HG03066 (cell line): ENCODE measurements at regions not wholly inside any gene's neighbourhood (a gene's known extent, or its start where the extent isn't known, plus 50 kb on each side); places are given as distances from the start of the nearest gene placed in this dataset.
"Not testable (repeated sequence)": the region's sequence is repeated elsewhere in the genome, so short reads cannot be mapped to it uniquely, and the experiment has no call there.

Experiments
- ATAC-seq: cut with Tn5 transposase; IDR thresholded peaks from one replicate; pipeline ENCODE4 v1.9.1; 2021; ENCODE audit warnings: low read depth; ENCODE audit not compliant: unreplicated experiment

DNA sequence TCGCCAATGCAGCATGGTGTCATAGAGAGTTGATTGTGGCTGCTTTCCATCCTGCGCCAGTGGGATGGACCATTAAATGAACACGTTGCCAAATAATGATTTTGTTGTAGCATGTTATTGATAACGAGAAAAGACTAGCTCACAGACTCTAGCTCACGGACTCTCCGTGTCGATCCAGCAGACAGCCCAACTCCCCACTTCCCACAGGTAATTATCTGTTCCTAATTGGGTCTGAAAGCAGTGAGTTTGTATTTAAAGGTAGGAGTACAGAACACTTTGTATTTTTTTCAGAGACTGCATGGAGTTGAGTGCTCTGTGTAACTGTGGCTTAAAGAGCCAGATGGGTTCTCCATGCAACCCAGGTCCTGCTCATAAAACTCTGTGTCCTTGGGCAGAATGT is 1250.5 kb downstream of the TYW1 start:
- no peak for ATAC-seq

DNA sequence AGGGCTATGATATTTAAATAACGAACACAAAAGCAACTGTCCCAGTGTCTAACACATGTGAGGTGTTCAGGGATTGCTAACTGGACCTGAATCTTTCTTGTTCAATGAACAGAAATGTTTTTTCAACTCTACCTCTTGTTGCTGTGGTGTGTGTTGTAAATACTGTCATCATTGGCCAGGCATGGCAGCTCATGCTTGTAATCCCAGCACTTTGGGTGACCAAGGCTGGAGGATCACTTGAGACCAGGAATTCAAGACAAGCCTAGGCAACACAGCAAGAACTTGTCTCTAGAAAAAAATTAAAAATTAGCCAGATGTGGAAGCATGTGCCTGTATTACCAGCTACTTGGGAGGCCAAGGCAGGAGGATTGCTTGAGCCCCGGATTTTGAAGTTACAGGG is 1250.9 kb downstream of the TYW1 start:
- ATAC-seq, result no peak

DNA sequence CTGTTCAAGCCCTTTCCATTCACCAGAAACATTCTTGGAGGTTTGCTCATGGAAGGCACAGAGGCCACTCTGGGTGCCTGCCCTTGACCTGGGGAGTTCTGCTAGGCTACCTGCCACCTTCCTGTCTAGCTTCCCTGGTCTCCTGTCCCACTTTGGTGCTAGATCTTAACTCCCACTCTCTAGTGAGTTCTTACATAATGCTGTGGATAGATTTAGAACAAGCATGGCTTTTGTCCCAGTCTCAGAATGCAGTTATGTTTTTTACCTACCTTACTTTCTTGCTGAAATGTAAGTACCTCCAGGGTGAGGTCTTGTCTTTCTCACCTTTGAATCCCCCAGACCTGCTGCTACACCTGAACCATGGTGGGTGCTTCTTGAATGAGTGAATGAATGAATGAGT is 1252.3 kb downstream of the TYW1 start:
- no peak for ATAC-seq

DNA sequence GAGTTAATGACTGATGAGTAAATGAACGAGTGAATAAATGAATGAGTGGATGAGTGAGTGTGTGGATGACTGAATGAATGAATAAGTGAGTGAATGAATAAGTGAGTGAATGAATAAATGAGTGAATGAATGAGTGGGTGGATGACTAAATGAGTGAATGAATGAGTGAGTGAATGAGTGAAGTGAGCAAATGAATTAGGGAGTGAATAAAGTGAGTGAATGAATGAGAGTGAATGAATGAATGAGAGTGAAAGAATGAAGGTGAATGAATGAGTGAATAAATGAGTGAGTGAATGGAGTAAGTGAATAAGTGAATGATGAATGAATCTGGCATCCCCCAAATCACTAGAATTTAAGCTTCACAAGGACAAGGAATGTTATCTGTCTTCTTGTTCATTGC is 1253.0 kb downstream of the TYW1 start:
- ATAC-seq, result no peak

DNA sequence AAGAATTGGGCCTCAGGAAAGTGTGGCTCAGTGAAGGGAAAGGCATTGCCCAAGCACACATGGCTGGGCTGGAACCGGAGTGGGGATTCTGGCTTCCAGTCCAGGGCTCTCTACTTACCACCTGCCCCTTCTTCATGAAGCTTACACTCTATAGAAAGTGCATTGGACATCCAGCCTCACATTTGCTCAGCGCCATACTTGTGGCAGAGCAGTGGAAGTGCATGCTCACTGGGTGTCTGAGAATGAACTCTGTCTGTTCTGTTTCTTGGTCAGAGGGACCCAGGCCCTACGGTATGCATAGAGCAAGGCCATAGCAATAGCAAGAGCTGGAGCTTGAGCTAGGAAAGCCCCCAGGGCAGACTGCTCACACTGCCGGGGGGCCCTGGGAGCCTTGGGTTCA is 1253.5 kb downstream of the TYW1 start:
- no peak for ATAC-seq

DNA sequence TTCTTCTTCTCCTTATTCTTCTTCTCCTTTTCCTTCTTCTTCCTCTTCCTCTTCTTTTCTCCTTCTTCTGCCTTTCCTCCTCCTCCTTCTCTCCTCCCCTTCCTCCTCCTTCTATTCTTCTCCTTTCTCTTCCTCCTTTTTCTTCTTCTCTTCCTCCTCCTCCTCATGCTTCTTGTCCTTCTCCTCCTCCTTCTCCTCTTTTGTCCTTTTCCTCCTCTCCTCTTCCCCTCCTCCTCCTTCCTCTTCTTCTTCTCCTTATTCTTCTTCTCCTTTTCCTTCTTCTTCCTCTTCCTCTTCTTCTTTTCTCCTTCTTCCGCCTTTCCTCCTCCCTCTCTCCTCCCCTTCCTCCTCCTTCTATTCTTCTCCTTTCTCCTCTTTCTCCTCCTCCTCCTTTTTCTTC is 1258.2 kb downstream of the TYW1 start:
- not testable (repeated sequence) for ATAC-seq

DNA sequence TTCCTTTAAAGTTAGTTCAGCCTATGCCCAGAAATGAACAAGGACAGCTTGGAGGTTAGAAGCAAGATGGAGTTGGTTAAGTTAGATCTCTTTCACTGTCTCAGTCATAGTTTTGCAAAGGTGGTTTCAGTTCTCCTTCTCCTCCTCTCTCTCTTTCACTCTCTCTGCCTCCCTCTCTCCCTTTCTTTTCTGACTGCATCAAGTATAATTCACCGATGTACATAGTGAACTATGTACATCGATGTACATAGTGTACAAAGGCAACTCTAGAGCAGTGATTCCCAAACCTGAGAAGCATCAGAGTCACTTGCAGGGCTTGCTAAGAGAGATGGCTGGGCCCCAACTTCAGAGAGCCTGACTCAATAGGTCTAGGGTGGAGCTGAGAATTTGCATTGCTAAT is 1259.7 kb downstream of the TYW1 start:
- no peak for ATAC-seq

DNA sequence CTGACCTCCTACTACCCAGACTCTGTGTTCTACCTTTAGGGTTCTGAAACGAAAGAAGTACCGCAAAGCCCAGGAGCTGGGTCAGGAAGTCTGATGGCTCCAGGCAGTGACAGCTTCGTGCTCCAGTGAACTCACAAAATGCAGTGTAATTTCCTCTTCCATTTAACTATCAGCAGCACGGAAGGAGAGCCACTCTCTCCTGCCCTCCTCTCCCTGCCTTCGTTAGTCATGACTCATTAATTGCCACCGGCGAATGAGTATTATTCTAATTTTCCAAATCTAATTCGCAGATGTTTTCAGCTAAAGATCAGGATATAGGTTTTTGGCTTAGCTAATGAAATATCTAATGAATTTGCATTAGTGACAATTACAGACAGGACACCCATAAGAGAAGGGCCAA is 1262.0 kb downstream of the TYW1 start:
- ATAC-seq, result no peak

DNA sequence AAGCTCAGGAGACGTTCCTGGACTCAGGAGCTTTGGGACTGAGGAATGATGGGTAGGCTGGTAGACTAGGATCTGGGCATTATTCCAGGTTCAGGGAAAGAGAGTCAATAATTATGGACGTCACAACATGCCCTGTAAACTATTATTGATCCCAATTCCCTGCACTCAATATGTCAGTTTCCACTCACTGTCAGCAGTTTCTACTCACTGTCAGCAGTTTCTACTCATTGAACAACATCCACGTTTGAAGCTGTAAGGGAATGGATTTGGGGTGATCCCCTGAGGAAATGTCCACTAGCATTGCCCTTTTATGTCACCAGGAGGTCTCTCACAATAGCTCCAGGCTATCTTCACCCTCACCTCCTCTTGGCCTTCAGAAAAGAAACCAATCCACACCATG is 1268.6 kb downstream of the TYW1 start:
- no peak for ATAC-seq

DNA sequence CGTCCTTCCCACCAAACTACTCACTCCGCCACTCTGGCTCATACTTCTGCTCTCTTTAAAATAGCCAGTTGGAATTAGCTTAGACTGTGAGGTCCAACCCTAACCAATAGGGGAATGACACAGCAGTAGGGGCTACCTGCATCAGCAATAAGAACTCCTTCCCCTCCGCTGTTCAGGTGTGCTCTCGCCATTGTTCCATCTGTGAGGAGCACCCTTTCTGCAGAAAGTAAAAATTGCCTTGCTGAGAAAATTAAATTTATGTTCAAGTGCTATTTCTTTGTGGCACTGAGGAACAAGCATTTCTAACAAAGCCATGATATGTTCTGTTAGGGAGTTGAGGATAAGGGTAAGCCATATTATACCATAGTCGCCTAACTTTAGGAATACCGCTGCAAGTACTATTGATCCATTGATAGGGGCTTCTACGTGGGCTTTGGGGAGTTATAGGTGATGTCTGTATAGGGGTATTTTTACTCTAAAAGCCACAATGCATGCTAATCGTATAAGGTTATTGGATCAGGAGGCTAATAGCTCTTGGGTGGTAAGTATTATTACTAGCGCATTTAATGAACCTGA is 1269.5 kb downstream of the TYW1 start:
- ATAC-seq, result no peak

DNA sequence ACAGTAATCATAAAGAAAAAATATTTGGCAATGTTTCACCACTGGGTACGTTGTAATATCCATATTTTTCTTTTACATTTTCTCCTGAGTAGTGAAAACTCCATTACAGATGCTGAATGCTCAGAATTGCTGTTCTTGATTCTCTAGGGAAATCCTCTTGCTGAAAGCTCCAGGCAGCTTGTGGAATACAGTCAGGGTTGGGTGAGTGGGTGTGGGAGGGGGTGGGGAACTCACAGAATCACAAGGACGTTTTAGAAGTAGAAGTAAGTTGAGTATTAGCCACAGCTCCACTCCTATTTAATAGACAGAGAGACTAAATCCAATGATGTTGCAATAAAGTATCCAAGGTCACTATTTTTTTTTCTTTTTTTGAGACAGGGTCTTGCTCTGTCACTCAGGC is 1270.9 kb downstream of the TYW1 start:
- ATAC-seq, result no peak

DNA sequence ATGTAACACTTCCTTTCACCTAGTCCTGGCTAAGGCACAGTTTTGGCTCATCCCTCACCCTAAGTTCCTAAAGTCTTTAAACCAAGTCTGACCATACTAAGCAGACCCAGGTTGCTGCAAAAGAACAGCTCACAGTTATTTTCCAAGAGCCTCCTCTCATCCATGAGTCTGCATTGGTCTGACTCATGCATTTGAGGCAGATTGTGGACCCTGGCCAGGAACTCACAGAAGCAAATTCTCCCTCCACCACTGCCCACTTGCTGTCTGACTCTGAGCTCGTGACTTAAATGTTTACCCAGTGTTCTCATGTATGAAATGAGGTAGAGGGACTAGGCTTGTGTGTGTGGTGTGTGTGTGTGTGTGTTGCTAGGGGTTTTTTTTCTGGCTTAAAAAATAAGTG is 1272.8 kb downstream of the TYW1 start:
- ATAC-seq, result no peak

DNA sequence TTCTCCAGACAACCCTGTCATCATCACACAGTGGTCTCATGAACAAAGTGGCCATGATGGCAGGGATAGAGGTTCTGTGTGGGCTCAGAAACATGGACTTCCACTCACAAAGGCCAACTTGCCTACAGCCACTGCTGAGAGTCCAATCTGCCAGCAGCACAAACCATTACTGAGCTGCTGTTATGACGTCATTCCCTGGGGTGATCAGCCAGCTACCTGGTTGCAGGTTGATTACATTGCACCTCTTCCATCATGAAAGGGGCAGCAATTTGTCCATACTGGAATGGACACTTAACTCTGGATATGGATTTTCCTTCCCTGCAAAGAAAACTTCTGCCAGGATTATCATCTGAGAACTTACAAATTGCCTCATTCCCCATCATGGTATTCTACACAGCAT is 1275.9 kb downstream of the TYW1 start:
- no peak for ATAC-seq

DNA sequence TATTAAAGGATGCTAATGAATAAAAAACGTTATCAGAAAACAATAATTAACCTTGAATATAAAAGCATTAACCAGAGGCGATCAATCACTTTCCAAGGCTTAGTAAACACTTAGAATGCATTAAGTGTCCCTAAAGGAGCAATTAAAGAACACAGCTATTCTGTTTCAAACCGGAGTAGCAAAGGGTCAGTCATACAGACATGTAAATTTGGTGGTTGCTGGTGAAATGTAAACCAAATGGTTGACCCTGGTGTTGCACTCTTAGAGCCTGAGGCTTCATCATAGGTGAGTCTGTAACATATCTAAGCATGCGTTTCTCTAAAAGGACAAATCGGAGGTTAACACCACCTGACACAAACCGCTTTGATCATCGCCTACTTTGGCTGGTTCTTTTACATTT is 1280.1 kb downstream of the TYW1 start:
- no peak for ATAC-seq

DNA sequence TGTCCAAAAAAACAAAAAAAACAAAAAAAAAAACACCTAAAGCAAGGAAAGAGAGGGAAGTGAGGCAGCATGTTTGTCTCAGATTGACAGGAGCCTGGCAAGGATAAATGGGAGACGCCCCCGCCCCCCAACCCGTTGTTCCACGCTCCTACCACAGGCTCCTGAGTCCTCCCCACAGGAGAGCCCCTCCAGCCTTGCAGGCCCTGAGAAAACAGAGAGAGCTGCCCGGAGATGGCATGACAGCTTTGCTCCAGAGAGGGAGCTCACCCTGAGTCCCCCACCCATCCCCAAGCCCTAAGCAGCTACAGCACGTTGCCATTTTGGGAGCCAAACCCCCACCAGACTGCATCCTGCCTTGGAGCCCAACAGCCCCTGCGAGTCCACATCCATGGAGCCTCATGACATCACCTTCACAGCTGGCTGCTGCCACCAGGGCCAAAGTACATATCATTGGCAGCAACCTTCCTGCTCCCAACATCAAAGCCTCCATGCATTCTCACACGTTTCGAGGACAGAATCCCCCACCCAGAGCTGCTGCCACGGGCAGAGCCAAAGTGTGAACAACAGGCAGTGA is 1283.3 kb downstream of the TYW1 start:
- no peak for ATAC-seq

DNA sequence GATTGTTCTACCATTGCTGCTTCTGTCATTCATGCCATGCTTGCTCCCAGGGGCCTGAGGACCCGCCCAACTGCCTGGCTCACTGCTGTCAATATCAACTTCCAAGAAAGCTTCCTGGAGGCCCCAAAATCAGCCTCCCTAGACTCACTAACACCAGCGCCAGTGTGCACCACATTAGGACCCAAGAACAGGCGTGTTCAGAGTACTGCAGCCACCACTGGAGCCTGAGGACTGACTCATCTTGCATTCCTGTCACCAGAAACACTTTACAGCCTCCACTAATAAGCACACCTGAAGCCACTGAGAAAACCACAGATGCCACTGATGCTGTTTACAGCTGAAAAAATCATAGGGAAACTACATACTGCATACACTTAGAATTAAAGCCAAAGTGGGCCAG is 1284.3 kb downstream of the TYW1 start:
- ATAC-seq, result no peak

DNA sequence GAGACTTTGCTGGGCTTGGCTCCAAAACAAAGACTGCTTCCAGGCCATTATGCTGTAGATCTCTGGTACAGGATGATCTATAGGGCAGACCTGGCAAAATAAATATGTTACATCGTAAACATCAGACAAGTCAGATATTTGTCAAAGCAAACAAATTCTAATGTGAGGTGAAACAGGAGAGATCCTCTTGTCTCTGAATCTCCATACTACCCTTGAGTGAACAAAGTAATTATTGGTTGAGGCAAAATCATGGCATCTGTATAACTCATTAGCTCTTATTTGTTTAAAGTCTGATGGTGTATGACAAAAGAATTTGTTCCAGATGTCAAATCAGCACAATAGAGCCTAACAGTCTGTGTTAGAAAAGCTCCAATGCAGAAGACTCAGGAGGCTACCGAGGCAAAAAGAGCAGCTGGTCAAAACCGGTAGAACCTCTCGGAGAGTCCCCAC is 1291.5 kb downstream of the TYW1 start:
- ATAC-seq, result no peak

DNA sequence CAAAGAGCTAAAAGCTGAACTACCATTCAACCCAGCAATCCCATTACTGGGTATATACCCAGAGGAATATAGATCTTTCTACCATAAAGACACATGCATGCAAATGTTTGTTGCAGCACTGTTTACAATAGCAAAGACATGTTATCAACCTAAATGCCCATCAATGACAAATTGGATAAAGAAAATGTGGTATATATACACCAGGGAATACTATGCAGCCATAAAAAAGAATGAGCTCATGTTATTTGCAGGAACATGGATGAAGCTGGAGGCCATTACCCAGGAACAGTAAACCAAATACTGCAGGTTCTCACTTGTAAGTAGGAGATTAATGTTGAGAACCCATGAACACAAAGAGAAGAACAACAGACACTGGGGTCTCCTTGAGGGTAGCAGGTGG is 1295.1 kb downstream of the TYW1 start:
- ATAC-seq, result no peak

DNA sequence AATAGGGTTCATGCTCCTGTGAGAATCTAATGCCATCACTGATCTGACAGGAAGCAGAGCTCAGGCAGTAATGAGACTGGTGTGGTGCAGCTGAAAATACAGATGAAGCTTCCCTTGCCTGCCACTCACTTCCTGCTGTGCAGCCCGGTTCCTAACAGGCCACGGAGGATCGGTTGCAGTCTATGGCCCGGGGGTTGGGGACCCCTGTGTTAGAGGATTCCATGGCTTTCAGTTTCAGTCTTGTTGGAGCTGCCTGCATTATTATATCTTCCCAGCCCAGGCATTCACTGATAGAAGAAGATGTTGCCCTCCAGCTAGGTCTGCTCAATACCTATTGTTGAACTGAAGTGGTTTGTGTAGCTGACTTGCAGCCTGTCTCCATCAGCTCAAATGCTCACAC is 1298.8 kb downstream of the TYW1 start:
- ATAC-seq, result no peak

DNA sequence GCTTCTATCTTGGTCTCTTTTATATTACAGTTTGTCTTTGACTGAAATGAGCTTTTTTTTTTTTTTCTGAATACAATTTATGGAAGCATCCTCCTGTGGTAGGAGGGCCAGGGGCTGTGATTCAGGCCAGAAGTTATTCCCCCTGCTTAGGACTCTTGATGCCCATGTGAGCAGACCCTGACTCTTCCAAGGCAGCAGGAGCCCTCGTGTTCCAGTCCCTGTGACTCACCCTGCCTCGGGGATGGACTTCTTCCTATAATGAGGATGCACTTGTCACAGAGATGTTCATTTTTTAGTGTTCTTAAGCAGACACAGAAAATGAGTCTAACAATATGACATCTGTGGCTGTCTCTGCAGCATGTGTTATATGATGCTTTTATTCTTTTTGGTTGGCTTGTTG is 1293.7 kb upstream of the AUTS2 start:
- no peak for ATAC-seq

DNA sequence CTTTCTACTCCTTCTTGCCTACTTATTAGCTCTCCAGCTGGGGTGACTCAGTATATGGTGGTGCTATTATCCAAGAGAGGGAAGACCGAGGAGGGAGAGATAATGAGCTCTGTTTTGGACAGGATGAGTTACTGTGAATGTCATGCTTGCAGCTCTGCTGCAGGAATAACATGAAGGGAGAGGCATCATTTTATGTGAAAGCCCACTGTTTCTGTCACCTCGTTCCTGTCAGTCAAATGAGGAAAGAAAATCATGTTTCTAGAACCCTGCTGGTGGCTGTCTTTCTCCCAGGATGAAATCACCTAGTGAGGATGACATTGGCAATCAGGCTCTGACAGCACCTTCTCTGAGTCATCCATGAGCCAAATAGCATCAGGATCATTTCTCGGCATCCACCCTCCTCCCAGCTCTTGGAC is 1291.6 kb upstream of the AUTS2 start:
- ATAC-seq, result no peak

DNA sequence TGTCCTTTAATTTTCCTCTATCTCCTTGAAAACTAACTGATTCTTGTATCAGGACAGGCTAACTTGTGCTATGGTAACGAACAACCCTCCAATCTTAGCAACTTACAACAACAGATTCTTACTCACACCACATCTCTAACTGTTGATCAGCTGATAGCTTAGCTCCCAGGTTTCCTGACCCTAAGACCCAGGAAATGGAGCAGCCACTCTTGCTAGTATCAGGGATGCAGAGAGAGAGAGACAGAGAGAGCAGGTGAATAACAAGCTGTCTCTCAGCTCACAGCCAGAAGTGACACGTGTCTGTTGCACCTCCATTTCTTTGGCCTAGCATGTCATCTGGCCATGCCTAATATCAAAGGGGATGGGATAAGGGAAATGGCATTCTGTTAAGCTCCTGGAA is 1289.0 kb upstream of the AUTS2 start:
- ATAC-seq, result no peak

DNA sequence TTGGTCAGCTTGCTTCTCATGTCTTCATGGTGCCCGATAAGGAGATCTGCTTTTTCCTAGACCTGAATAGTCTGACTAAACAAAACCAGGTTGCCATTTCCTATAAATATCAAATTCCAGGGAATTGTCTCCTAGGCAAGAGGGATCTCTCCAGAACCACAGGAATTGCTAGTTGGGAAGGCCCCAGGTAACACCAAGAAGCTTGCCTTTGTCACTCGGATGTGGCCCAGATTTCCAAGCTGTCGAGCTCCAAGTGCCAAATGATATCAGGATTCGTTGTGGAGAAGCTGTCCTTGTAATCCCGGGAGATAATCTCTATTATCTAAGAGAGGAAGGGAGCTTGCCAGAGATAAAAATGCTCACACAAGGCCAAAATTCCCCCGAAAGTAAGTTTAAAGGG is 1288.5 kb upstream of the AUTS2 start:
- no peak for ATAC-seq
